Natural killer cell treated with Interleukin-12 subunit alpha and Interleukin-12 subunit beta and Interleukin-15 and Interleukin-18, amount 100 ng/mL, for 72 hours (primary cell): ENCODE measurements at regions not wholly inside any gene's neighbourhood (a gene's known extent, or its start where the extent isn't known, plus 50 kb on each side); places are given as distances from the start of the nearest gene placed in this dataset.
"Not testable (repeated sequence)": the region's sequence is repeated elsewhere in the genome, so short reads cannot be mapped to it uniquely, and the experiment has no call there.

Source experiments
- ATAC-seq, 2 donors: fragments of 150-1000 bp; cut with Tn5 transposase in 1 of 2; sonication (Bioruptor Pico), chemical (Tn5 transposase) in 1 of 2; 2 replicates each; pipeline ENCODE4 v1.10.0; 2021
- DNase-seq: peaks from one replicate; pipeline ENCODE4 v3.0.0; 2022; ENCODE audit warnings: low spot score
- H3K27ac Mint-ChIP-seq, 2 donors: 1 replicate in 1 of 2; 2 replicates in 1 of 2; pipeline ENCODE4 v1.8.0; 2022; ENCODE audit warnings: mixed read lengths in 2 of 2, mild to moderate bottlenecking in 1 of 2, moderate library complexity in 1 of 2
- H3K27me3 Mint-ChIP-seq, 2 donors: 1 replicate in 1 of 2; 2 replicates in 1 of 2; pipeline ENCODE4 v1.8.0; 2022; ENCODE audit warnings: mixed read lengths in 2 of 2
- H3K36me3 Mint-ChIP-seq: one replicate; pipeline ENCODE4 v1.8.0; 2022; ENCODE audit warnings: mixed read lengths
- H3K4me1 Mint-ChIP-seq, 2 donors: 1 replicate in 1 of 2; 2 replicates in 1 of 2; pipeline ENCODE4 v1.8.0; 2022; ENCODE audit warnings: low read depth in 2 of 2, mixed read lengths in 2 of 2, mild to moderate bottlenecking in 1 of 2
- H3K4me3 Mint-ChIP-seq: one replicate; pipeline ENCODE4 v1.8.0; 2022; ENCODE audit warnings: mixed read lengths
- H3K9me3 Mint-ChIP-seq: 2 replicates; pipeline ENCODE4 v1.8.0; 2022; ENCODE audit warnings: mixed read lengths

DNA sequence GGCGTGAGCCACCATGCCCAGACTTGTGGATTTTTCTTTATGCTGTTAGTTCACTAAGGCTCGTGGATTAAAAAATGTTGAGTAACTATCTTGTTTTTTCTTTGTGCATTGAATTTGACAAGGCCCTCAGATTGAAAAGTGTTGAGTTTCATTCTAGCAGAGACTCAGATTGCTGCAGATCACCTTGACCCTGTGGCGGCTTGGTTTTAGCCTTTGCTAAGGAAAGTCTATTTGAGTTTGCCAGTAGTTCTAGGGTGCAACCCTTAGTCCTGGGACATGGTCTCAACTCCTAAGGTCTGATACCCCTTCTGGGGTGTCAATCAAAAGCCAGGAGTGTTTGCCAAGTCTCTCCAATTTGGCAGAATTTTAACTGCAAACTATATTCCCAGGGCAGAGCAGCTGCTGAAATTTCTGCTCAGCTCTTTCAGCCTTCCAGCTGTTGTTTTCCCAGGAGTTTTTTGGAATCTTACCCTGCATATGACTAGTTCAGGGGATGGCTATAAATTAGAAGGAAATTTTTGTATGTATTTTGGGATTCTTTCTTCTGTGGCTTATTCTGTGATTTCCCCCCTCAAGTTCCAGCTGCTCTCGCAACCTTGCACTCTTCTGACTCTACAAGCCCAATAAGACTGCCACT, 84.3 kb upstream of the HAND1 start:
- no peak for DNase-seq
- no peak for ATAC-seq
- H3K27me3 Mint-ChIP-seq: peaks cover 20 to 38% of the 10 kb centered on the region in 2 donors
- no peak overlapping the region for H3K27ac Mint-ChIP-seq
- no peaks in the 10 kb centered on the region for H3K9me3 Mint-ChIP-seq
- no peaks in the 10 kb centered on the region for H3K36me3 Mint-ChIP-seq
- H3K4me3 Mint-ChIP-seq: no peak overlapping the region
- H3K4me1 Mint-ChIP-seq: no peaks in the 10 kb centered on the region

DNA sequence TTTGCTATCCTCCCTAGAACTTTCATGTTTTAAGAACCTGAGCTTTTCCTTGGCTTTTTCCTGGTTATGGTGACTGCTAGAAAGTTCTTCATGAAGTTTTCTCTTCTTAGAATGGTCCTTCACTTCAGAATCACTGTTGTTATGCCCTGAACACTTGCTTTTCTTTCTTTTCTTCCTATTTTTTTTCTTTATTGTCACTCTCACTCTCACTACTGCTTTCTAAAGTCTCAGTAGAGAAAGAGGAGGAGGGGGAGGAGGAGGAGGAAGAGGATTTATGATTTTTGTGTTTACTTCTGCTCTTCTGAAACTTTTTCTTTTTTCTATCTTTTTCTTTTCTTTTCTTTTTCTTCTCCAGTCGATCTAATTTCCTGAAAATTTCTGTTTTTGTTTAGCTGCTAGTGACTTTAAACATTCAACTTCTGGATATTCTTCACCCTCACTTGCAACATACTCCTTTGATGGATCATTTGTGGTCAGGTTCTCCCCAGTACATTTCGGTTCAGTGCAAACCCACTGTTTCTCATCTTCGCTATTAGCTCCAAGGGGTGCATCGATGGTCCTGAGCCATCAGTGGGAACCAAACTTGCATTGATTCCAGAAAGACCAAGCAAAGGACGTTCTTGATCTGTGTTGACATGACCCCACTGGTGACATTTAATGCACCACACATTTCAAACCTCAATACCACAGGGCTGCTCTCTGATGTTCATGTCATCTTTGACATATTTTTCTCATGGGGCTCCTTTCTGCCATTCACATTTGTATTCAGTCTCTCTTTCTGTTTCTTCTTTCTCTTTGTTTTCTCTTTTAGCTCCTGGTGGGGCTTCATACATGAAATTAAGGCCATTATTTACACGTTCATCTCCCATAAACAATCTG, 81.6 kb upstream of the HAND1 start:
- ATAC-seq: no peak
- DNase-seq: no peak
- no peak overlapping the region for H3K27ac Mint-ChIP-seq
- no peak overlapping the region for H3K4me3 Mint-ChIP-seq
- H3K9me3 Mint-ChIP-seq: no peaks in the 10 kb centered on the region
- H3K27me3 Mint-ChIP-seq: peaks cover 17 to 35% of the 10 kb centered on the region in 2 donors
- H3K4me1 Mint-ChIP-seq: no peaks in the 10 kb centered on the region
- H3K36me3 Mint-ChIP-seq: no peaks in the 10 kb centered on the region

DNA sequence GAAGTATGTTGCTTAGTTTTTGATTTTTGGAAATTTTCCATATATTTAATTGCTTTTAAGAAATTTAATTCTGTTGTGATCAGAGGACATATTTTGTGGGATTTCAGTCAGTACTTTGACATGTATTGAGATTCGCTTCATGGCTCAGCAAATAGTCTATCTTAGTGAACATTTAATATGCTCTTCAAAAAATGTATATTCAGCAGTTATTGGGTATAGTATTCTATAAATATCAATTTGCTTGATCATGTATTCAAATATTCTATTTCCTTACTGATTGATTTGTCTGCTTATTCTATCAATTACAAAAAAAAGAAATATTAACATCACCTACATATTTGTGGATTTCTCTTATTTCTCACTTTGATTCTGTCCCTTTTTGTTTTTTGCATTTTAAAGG, 79.5 kb upstream of the HAND1 start:
- H3K27ac Mint-ChIP-seq: no peak overlapping the region
- no peaks in the 10 kb centered on the region for H3K9me3 Mint-ChIP-seq
- no peak overlapping the region for H3K4me3 Mint-ChIP-seq
- H3K4me1 Mint-ChIP-seq: no peaks in the 10 kb centered on the region
- ATAC-seq (no peak), DNase-seq (no peak)
- peaks cover 7% of the 10 kb centered on the region for H3K36me3 Mint-ChIP-seq
- peaks cover 15 to 24% of the 10 kb centered on the region in 2 donors for H3K27me3 Mint-ChIP-seq

DNA sequence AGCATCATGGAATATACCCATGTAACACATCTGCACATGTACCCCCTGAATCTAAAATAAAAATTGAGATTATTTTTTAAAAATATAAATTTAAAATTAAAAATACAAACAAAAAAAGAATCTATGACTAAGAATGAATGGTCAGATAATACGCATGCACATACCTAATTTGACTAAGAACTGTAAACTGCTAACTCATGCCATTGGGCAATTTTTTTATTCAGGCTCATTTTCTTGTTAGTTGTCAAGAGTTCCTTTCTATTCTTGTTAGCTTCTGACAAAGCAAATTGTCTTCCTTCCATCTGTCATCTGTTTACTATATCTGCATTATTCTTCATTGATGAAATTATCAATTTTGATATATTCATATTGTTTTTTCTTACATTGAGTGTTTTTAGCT, 69.5 kb upstream of the HAND1 start:
- no peaks in the 10 kb centered on the region for H3K36me3 Mint-ChIP-seq
- ATAC-seq (no peak), DNase-seq (no peak)
- no peak overlapping the region for H3K27ac Mint-ChIP-seq
- no peak overlapping the region for H3K4me3 Mint-ChIP-seq
- H3K9me3 Mint-ChIP-seq: no peaks in the 10 kb centered on the region
- peaks cover 22 to 25% of the 10 kb centered on the region in 2 donors for H3K27me3 Mint-ChIP-seq
- H3K4me1 Mint-ChIP-seq: no peaks in the 10 kb centered on the region

DNA sequence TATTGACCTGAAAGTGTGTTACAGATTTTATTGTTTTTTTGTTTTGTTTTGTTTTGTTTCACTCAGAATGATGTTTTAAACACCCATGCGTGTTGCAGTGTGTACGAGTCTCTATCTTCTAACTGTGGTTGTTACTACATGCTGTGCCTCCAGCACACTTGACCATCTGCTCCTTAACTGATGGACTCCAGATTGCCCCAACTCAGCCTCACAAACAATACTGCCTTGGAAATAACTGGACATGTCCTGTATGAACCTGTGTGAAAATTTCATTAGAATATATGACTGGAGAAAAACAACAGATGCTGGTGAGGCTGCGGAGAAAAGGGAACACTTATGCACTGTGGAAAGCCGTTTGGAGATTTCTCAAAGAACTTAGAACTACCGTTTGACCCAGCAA, 68.7 kb upstream of the HAND1 start:
- no peak for DNase-seq
- H3K27ac Mint-ChIP-seq: no peak overlapping the region
- no peaks in the 10 kb centered on the region for H3K4me1 Mint-ChIP-seq
- H3K9me3 Mint-ChIP-seq: no peaks in the 10 kb centered on the region
- no peaks in the 10 kb centered on the region for H3K36me3 Mint-ChIP-seq
- peaks cover 22 to 28% of the 10 kb centered on the region in 2 donors for H3K27me3 Mint-ChIP-seq
- H3K4me3 Mint-ChIP-seq: no peak overlapping the region
- ATAC-seq: no peak

DNA sequence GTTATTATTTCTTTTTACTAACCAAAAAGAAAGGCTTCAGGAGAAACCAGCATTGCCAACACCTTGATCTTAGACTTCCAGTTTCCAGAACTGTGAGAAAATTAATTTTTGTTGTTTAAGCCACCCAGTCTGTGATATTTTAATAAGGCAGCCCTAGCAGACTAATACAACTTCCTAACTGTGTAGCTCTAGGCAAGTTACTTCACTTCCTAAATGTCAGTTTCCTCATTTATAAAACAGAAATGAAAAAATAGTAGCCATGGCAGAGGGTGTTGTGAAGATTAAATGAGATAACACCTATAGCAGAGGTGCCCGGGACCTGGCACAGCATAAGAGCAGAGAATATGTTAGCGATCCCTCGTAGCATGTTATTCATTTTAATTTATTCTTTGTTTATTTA, 66.6 kb upstream of the HAND1 start:
- ATAC-seq (no peak), DNase-seq (no peak)
- peaks cover 19 to 28% of the 10 kb centered on the region in 2 donors for H3K27me3 Mint-ChIP-seq
- no peaks in the 10 kb centered on the region for H3K4me1 Mint-ChIP-seq
- no peaks in the 10 kb centered on the region for H3K36me3 Mint-ChIP-seq
- no peak overlapping the region for H3K27ac Mint-ChIP-seq
- H3K9me3 Mint-ChIP-seq: no peaks in the 10 kb centered on the region
- no peak overlapping the region for H3K4me3 Mint-ChIP-seq

DNA sequence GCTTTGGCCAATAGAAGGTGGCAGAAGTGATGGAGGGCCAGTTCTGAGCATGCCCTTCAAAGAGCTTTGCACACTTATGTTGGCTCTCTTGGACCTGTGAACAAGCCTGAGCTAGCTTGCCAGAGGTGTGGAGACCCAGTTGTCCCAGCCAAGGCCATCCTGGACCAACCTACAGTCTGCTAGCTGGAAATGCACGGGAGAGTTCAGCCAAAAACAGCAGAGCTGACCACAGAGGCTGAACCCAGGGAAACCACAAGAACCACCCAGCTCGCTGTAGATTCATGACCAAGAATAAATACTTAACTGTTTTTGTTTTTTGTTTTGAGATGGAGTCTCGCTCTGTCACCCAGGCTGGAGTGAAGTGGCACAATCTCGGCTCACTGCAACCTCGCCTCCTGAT, 65.4 kb upstream of the HAND1 start:
- Mint-ChIP-seq H3K27me3 (peaks cover 19 to 21% of the 10 kb centered on the region in 2 donors), H3K4me1 (no peaks in the 10 kb centered on the region), H3K36me3 (no peaks in the 10 kb centered on the region), H3K27ac (no peak overlapping the region), H3K9me3 (no peaks in the 10 kb centered on the region), H3K4me3 (no peak overlapping the region)
- ATAC-seq (no peak), DNase-seq (no peak)

DNA sequence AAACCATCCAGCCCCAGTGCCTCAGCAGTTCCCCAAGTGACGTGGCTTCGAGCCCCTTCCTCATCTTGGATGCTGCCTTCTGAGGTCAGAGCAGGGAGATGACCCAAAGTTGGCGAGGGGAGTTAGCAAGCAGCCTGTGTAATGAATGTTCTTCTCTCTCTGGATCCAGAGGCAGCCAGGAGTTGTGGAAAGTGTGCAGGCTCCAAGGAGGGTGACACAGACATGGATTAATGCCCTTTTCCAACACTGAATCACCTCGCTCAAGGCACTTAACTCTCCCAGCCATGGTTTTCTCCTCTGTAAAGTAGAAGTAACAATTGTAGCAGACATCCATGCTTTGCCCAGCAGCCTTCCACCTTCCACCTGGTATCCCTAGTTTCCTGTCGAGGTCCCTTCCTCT, 64.6 kb upstream of the HAND1 start:
- no peak overlapping the region for H3K4me3 Mint-ChIP-seq
- peaks cover 19 to 21% of the 10 kb centered on the region in 2 donors for H3K27me3 Mint-ChIP-seq
- no peaks in the 10 kb centered on the region for H3K36me3 Mint-ChIP-seq

DNA sequence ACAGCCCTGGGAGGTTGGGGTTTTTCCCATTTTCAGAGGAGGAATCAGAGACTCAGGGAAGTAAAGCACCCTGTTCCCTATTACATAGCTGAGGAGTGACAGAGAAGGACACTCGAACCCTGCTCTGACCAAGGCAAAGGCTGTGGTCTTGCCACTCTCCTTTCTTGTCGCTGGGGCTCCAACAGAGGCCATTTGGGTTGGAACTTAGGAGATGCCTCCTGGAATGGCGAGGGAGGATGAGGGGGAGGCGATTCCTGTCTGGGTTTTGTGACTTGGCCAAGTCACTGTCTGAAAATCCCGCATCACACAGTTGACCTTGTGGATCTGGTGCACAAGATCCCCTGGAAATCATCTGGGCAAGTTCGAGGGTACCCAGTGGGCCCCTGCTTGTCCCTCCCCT, 64.0 kb upstream of the HAND1 start:
- Mint-ChIP-seq H3K4me1 (no peaks in the 10 kb centered on the region), H3K27me3 (peaks cover 16 to 20% of the 10 kb centered on the region in 2 donors), H3K36me3 (no peaks in the 10 kb centered on the region), H3K27ac (no peak overlapping the region), H3K9me3 (no peaks in the 10 kb centered on the region), H3K4me3 (no peak overlapping the region)
- no peak for DNase-seq
- no peak for ATAC-seq

More for the DNA sequence above, 64.6 kb upstream of the HAND1 start:
- DNase-seq (no peak), ATAC-seq (no peak)
- no peaks in the 10 kb centered on the region for H3K4me1 Mint-ChIP-seq
- no peak overlapping the region for H3K27ac Mint-ChIP-seq
- H3K9me3 Mint-ChIP-seq: no peaks in the 10 kb centered on the region

DNA sequence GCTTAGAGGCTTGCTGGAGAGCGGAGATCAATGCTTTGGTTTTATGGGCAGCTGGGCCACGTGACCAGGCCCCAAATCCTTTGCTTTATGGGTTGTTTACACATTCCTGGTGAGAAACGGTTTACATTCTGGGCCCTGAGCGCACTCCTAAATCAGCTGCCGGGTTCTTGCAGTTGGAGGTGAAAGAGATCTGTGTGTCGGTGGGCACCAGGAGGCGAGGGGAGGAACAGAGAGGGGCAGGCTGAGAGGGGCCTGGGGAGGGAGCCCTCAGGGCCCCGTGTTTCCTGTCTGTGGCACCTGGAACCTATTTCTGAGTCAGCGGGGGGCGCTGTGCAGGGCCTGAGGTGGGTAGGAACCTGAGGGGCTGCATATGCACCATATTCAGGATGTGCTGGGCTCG, 63.5 kb upstream of the HAND1 start:
- ATAC-seq: no peak
- no peak for DNase-seq
- Mint-ChIP-seq H3K27ac (no peak overlapping the region), H3K9me3 (no peaks in the 10 kb centered on the region), H3K4me3 (no peak overlapping the region), H3K4me1 (no peaks in the 10 kb centered on the region), H3K27me3 (peaks cover 16 to 22% of the 10 kb centered on the region in 2 donors), H3K36me3 (no peaks in the 10 kb centered on the region)

DNA sequence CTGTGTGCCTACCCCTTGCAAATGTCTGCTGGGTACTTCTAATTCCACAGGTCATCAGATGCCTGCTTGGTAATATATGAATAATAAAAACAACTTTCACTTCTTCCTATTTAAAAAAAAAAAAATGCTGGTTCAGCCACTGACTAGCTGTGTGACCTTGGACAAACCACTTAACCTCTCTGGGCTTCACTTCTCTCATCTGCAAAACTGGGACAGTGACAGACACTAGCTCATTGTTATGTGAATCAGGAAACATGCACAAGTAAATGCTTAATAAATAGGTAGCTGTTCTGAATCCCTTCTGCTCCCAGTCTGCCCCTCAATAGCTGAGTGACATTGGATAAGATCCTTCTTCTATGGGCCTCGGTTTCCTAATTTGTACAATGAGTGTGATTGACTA, 62.6 kb upstream of the HAND1 start:
- Mint-ChIP-seq H3K4me3 (no peak overlapping the region), H3K4me1 (no peaks in the 10 kb centered on the region), H3K27ac (no peak overlapping the region), H3K9me3 (no peaks in the 10 kb centered on the region), H3K36me3 (no peaks in the 10 kb centered on the region), H3K27me3 (peaks cover 16 to 22% of the 10 kb centered on the region in 2 donors)
- ATAC-seq (no peak), DNase-seq (no peak)

DNA sequence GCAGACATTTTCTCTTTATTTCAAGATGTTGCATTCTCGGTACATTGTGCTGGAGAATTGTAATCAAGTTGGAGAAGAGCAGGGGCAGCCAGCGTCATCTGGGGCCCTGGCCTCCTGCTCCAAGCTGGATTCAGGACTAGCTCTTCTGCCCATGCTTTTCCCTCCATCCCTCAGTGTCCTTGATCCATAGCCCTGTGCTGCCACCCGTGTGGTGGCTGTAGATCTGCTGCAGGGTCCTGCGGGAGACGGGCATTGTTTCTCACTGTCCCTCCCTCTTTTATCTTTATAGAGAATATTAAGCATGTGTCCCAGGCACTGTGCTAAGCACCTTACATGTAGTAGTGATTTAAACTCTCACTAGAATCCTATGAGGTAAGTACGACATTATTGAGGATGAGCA, 60.5 kb upstream of the HAND1 start:
- Mint-ChIP-seq H3K4me1 (no peaks in the 10 kb centered on the region), H3K4me3 (no peak overlapping the region), H3K9me3 (no peaks in the 10 kb centered on the region), H3K27ac (no peak overlapping the region), H3K36me3 (no peaks in the 10 kb centered on the region), H3K27me3 (peaks cover 28 to 32% of the 10 kb centered on the region in 2 donors)
- DNase-seq: no peak
- no peak for ATAC-seq

DNA sequence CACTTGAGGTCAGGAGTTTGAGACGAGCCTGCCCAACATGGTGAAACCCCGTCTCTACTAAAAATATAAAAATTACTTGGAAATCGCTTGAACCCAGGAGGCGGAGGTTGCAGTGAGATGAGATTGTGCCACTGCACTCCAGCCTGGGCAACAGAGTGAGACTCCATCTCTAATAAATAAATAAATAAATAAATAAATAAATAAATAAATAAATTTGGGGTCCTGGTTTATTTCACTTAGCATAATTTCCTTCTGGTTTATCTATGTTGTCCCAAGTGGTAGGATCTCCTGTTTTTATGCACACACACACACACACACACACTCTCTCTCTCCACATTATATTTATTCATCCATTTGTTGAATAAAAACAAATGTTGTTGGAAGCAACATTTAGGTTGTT, 58.4 kb upstream of the HAND1 start:
- H3K36me3 Mint-ChIP-seq, ATAC-seq, H3K4me3 Mint-ChIP-seq, H3K27ac Mint-ChIP-seq, DNase-seq, H3K9me3 Mint-ChIP-seq, H3K4me1 Mint-ChIP-seq: not testable (repeated sequence)
- H3K27me3 Mint-ChIP-seq: peaks cover 30 to 31% of the 10 kb centered on the region in 2 donors

DNA sequence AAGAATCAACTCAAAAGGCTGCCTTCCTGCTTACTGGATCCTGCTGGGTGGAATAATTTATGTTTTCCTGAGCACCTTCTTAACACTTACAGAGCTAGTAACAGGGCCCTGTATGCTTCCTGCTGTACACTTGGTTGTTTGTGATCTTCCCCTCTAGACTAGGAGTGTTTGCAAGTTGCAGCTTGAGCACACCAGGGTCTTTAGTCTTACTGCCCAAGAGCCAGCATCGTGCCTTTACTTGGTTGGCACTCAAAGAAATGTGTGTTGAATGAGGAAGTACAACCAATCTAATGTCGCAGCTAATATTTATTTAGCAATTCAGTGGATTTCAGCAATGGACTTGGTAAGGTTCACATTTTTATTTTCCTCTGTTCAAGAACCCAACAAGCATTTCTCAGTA, 57.5 kb upstream of the HAND1 start:
- H3K4me1 Mint-ChIP-seq: no peaks in the 10 kb centered on the region
- no peaks in the 10 kb centered on the region for H3K36me3 Mint-ChIP-seq
- H3K27me3 Mint-ChIP-seq: peaks cover 34 to 38% of the 10 kb centered on the region in 2 donors
- no peaks in the 10 kb centered on the region for H3K9me3 Mint-ChIP-seq
- no peak for DNase-seq
- no peak overlapping the region for H3K27ac Mint-ChIP-seq
- ATAC-seq: no peak
- H3K4me3 Mint-ChIP-seq: no peak overlapping the region
